NCI-H510A treated with DMSO at 0.1 percent for 48 hours (cell line): ENCODE measurements at regions not wholly inside any gene's neighbourhood (a gene's known extent, or its start where the extent isn't known, plus 50 kb on each side); places are given as distances from the start of the nearest gene placed in this dataset.

Source experiments
- DNase-seq: peaks from one replicate; lab custom pipeline; 2025; lab: John Stamatoyannopoulos, UW

GRCh38 chr13:33515146-33515545, 229.6 kb upstream of the STARD13 start:
- no peak for DNase-seq

DNA sequence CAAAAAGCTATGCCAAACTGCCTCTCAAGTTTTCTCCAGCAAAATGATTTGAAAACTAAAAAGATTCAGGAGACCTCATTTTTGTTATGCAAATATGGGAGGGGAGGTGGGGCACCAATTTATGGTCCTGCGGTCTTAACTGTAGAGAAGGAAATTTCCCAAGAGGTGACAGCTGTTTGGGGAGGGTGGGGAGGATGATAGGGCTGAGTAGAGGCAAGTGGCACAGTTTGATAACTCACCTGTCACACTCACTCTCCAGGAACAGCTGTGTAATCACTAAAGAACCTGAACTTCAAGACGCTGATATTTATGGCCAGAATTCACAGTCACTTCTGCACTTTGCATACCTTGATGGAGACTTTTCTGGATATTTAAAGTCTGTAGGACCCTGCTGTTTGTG, 232.9 kb upstream of the STARD13 start:
- DNase-seq: peak; percentile 51

DNA sequence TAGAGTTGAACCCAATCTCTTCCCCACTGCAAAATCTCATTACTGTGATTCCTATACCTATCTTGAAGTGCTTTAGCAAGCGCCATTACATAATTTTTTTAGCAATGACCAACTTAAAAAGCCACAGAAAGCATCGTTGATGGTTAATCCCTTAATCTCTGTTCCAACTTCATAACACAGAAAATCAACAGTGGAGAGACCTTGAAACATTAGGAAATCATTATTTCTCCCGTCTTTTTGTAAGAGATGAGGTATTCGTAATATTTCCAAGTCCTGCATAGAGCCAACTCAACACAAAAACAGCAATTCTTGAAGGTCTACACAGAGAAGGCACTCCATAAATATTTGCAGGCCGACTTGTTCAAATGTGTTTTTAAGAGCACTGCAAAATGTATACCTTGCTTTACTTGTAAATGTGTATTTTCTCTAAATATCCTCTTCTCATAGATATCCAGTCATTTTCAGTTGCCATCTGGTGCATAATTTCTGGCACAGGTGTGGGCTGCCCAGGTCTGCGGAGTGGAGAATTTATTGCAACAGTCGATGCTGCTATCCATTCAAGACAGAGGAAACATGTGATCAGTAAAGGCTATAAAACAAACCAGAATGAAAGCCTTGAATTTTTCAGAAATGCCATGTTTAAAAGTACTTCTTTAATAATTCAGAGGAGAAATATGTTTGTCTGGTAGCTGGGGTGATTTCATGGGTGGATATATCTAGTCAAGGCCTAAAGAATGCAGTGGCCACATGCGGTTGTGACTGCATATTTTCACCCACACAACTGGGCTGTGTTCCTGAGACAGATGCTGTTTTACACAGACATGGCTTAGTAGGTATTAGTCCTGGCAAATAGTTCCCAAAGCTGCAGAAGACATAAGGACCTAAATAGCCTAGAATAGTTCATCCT, 234.3 kb upstream of the STARD13 start:
- no peak for DNase-seq

GRCh38 chr13:33520468-33520839, 234.9 kb upstream of the STARD13 start:
- no peak for DNase-seq

- no peak for DNase-seq
These were observed 238.5 kb upstream of the STARD13 start for GRCh38 chr13:33524086-33524485.

- DNase-seq: no peak
These were observed 240.2 kb upstream of the STARD13 start for GRCh38 chr13:33525763-33526162.

DNA sequence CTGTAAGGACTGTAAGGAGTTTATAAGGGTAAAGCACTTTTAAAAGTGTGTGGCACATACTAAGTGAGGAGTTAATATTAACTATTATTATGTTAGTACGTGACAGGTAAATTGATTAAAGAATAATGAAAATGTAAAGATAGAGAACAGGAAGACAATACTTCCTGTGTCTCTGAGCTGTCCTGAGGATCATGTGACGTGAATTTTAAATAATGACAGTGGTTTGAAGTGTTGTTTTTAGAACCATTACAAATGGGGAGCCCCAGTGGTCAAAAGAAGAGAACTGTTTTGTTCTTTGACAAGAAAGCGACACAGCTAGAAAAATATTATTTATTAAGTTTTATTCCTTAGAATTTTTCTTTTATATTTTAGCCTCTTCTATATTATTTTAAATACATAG, 241.2 kb upstream of the STARD13 start:
- DNase-seq: no peak

DNA sequence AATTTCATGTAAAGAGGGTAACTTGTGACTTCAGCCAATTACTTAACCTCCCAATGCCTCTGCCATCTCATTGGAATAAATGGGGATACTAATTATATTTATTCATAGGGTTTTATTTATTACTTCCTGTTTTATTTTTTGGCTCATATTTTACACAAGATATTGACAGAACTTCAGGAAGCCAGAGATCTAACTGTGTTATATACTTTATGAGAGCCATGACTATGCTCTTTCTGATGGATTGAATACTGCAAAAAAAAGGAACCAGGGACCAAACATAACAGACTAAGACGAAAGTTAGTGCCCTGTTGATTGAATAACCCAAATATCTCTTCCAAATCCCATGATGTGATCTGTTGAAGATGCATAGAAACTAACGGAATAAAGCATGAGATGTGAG, 243.3 kb upstream of the STARD13 start:
- no peak for DNase-seq

GRCh38 chr13:33531484-33531883, 245.9 kb upstream of the STARD13 start:
- no peak for DNase-seq

GRCh38 chr13:33535061-33535460, 249.5 kb upstream of the STARD13 start:
- DNase-seq: no peak

DNA sequence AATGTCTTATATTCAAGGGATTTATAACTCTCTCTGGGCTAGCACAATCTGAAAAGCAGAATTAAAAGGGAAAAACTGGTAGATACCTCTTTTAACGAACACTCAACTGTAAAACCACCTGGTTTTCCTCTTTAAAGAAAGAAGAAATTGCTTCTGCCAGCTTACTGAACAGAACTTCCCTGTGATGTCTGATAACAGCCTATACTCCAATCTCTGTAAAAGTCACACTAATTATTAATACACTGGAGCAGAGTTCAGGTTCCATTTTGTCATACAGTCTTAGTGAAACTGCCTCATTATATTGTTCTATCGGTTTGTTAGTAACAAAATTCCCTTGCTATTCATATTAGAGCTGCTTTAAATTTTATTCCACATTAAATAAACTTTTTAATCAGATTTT, 251.0 kb upstream of the STARD13 start:
- DNase-seq: no peak

- DNase-seq: no peak
These were observed 251.5 kb upstream of the STARD13 start for GRCh38 chr13:33537026-33537425.

- DNase-seq: no peak
These were observed 252.1 kb upstream of the STARD13 start for GRCh38 chr13:33537676-33538075.

DNA sequence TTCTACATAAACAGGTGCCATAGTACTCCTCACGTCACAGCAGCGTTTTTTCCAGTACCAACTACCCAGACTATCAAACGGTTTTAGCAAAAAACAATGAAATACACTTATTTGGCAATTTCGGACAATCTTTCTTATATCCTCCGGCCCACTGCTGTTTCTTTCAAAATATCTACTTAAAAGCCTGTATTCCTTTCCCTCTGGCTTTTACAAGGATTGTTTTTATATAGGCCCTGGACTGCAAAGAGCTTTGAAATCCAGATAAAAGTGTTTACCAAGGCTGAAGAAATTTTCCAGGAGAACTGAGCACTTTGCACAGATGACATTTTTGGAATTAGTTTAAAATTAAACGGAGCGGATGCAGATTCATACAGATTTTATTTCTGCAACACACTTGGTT, 255.9 kb upstream of the STARD13 start:
- DNase-seq: no peak

GRCh38 chr13:33541962-33542308, 256.4 kb upstream of the STARD13 start:
- no peak for DNase-seq

DNA sequence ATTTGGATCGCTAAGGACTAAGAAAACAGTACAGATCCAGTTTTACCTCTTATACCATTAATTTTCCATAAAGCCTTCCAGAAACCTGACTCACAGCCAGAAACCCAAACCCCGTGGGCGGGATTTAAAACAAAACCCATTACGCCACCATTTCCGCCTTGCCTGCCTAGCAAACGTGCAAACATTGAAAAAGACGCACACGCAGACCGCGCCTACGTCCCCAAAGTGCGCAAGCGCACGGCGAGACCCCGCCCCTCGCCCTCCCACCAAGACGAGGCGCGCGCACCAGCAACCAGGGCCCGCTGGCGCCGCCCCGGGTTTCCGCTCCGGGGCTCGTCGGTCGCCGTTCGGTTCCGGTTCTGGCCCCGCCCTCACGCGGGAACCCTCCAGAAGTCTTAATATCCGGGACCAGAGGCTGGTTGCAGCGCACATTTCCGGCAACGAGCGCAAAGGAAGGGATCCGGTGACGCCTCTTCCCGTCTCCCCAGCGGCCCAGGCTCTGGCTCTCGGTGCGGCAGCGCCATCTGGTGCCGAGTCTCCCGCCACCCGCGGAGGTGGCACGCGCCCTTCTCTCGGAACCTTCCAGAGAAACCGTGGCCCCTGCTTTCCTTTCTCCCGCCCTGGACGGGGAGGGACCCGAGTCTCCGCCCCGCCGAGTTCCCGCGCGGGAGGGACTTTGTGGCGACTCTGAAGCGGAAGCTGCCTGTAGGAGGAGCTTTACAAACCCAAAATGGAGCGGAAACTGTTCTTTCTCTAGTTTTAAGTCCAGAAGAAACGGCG, 256.9 kb upstream of the STARD13 start:
- DNase-seq: peak; percentile 90

DNA sequence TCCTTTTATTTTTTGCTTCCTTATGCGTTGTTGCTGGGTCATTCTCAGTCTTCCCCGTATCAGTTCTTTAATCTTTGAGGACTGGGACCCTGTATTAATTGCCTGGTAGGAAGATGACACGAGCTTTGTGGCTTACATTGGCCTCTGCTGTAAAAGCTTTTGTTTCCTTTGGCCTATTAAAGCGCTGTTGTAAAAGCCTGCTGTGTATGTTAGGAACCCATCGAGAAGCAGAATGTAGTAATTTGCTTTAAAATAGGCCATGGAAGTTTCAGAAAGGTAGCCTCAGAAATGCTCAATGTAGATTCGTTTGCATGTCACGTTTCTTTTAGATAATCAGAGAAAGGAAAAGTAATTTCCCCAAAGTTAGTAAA, 257.5 kb upstream of the STARD13 start:
- no peak for DNase-seq

DNA sequence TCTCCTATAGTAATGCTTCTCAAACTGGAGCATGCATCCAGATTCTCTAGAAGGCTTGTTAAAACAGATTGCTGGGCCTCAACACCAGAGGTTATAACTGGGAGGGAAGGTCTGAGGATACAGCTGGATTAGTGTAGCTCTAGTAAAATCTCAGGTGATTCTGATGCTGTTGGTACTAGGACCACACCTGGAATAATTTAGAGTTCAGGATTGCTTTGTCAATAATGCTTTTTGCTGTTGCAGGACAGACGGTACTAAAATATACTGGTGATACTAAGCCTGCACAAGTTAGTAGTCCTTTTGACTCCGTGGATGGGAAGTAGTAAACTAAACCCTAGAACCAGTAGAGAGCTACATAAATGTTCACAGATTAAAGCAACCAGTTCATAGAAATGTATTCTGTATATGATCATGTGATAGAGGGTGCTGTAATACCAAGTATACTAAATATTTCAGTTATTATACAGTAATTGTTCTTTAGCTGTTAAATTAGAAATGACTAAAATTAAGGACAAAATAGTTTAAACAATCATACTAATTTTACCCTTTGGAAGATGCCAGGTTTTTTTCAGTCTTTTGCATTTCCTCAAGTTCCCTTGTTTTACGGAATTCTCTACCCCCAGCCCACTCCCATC, 258.2 kb upstream of the STARD13 start:
- DNase-seq: peak; percentile 42

DNA sequence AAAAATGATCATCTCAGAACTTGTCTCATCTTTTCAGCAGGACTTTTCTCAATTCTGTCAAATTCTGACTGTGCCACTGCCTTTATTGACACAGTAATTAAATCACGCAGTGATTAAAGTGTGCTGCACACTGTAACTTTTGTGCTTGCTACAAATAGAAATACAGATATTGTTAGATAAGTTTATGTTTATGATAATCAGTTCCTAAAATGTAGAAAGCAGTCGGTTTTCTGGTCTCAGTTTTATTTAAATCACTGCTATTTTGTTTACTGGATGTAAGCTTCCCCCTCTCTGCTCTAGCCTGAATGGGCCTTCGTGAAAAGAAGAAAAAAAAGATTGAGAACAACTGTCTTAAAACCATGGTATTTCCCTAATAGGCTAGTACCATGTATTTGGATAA, 258.8 kb upstream of the STARD13 start:
- no peak for DNase-seq

GRCh38 chr13:33545492-33545891, 259.9 kb upstream of the STARD13 start:
- DNase-seq: no peak

GRCh38 chr13:33547035-33547434, 261.5 kb upstream of the STARD13 start:
- peak; percentile 19 for DNase-seq

DNA sequence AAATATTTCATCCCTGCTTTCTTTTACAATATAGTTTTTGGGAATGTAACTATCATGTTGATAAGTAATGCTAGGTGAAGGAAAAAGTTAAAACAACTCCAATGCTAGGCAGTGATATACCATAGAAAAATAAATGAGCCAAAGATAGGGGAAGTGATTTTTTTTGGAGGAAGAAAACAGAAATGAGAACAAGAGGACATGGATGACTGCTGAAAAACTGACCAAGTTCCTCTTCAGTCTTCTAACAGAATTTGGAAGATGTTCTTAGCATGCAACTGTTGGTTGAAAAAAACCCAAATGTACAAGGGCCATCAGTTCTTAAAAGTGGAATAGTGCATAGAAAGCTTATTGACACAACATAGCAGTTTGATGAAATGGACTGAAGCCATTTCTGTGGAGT, 262.5 kb upstream of the STARD13 start:
- DNase-seq: no peak

GRCh38 chr13:33550276-33550675, 264.7 kb upstream of the STARD13 start:
- no peak for DNase-seq
